Omental fat pad (tissue), 3 donors: ENCODE measurements at regions not wholly inside any gene's neighbourhood (a gene's known extent, or its start where the extent isn't known, plus 50 kb on each side); places are given as distances from the start of the nearest gene placed in this dataset.
A peak's percentile ranks its signal among the peaks of the same experiment; 100 is the strongest.

ENCODE experiments used
- ATAC-seq: fragments of 150-250 bp; one replicate; pipeline ENCODE4 v1.9.1; 2016; ENCODE audit warnings: mild to moderate bottlenecking, moderate library complexity; ENCODE audit not compliant: low FRiP score
- DNase-seq: peaks from one replicate; pipeline ENCODE4 v3.0.0-alpha.2; 2019; ENCODE audit warnings: low spot score
- TF ChIP-seq, protein P1 (sequence below), 3 donors: fragments of 450-650 bp; IDR thresholded peaks; one replicate each; pipeline ENCODE4 v1.5.1; 2016 to 2017; ENCODE audit warnings: antibody characterized with exemption in 3 of 3, mild to moderate bottlenecking in 3 of 3, moderate library complexity in 2 of 3

DNA sequence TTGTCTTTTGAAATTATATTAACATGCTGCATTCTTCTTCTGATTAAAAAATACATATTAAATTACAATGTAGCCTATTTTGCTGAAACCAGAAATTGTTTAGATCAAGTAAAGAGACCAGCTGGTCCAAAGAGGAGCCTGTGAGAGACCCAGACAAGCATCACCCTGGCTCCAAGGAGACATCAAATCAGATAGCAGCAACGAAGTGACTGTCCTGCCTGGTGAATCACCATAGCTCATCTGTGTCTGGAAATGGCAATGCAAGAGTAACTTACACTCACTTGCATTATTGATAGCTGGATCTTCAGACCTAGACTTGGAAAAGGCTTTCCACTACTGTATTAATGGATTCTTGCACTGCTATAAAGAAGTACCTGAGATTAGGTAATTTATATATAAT is 169.1 kb downstream of the KCTD12 start:
- no peak for DNase-seq
- TF ChIP-seq, protein P1, sequence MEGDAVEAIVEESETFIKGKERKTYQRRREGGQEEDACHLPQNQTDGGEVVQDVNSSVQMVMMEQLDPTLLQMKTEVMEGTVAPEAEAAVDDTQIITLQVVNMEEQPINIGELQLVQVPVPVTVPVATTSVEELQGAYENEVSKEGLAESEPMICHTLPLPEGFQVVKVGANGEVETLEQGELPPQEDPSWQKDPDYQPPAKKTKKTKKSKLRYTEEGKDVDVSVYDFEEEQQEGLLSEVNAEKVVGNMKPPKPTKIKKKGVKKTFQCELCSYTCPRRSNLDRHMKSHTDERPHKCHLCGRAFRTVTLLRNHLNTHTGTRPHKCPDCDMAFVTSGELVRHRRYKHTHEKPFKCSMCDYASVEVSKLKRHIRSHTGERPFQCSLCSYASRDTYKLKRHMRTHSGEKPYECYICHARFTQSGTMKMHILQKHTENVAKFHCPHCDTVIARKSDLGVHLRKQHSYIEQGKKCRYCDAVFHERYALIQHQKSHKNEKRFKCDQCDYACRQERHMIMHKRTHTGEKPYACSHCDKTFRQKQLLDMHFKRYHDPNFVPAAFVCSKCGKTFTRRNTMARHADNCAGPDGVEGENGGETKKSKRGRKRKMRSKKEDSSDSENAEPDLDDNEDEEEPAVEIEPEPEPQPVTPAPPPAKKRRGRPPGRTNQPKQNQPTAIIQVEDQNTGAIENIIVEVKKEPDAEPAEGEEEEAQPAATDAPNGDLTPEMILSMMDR (IDR thresholded peaks at IDR 0.05), result no peak
- ATAC-seq, result no peak

DNA sequence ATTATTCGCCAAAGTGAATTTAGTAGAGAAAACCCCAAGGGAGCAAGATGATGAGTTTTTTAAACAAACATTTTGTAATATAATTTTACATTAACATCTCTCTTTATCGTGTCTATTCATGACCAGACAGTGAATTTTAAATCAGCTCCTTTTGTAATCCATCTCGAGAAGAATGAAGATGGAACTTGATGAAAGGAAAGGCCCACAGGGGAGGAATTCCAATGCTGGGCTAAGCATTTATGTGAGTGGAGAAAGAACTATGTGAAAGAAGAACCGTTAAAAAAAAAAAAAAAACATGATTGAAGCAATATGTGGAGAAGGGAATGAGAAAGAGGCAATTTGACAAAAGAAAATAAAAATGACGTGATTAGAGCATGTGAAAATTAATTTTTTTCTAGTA is 170.6 kb downstream of the KCTD12 start:
- TF ChIP-seq, protein P1 (IDR thresholded peaks at IDR 0.05), result no peak
- DNase-seq (no peak), ATAC-seq (no peak)

DNA sequence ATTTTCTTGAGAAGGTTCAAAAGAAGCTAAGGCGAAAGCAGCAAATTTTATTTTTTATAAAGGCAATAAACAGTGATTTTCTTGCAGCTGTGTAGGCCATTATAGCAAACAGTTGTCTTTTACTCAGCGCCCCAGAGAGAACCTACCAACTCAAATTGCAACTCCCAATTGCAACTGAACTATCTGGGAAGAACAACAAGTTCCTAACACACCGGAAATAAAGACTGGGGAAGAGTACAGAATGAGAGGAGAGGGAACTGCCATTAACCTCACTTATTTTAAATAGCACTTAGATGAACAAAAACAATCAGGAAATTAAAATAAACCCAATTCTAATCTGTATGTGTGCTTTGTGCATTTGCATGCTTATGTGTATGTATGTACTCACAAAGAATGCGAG is 171.1 kb downstream of the KCTD12 start:
- DNase-seq (no peak), ATAC-seq (no peak)
- TF ChIP-seq, protein P1 (IDR thresholded peaks at IDR 0.05), result no peak

DNA sequence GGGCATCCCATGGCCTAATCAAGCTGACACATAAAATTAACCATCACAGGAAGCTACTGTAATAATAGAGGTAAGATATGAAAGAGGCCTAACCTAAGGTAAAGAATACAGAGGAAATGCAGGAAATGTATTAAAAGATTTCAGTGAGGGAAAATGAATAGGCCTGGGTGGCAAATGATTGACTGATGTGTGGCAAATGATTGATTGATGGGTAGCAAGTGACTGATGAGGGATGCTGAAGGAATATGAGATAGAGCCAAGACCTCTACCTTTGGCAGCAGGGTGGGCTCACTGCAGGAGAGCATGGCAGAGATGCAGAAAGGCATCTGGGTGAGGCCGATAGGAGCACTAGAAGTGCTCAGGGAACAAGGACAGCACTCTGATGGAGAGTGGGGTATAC is 172.9 kb downstream of the KCTD12 start:
- TF ChIP-seq, protein P1 (IDR thresholded peaks at IDR 0.05), result no peak
- ATAC-seq (no peak), DNase-seq (no peak)

DNA sequence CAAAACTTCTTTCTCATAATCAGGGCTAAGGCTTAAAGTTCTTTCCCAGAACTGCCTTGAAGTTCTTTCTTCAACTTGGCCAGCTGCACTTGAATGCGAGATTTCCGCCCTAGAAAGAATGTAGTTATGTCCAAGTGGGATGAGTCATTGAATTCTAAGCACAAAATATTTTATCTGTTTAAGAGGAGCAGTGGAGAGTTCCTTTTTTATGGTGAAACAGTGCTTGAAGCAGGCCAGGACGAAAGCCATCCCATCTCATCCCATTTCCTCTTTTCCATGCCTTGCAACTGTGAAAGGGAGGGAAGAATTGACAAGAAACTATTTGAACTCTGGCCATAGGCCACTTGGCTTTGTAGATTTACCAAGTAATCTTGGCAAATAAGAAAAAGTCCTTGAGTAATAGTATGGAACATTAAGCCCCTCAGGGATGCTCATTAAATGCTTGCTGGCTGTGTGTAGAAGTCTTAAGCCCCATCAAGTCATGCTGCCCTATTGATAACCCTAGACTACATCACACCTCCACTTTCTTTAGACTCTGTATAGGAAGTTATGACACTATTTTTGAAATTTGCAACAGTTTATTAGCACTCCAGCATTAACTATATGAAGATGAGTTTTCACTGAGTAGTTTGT is 174.5 kb downstream of the KCTD12 start:
- ATAC-seq, result peak; percentile 96
- TF ChIP-seq, protein P1 (IDR thresholded peaks at IDR 0.05), result no peak
- DNase-seq, result no peak

DNA sequence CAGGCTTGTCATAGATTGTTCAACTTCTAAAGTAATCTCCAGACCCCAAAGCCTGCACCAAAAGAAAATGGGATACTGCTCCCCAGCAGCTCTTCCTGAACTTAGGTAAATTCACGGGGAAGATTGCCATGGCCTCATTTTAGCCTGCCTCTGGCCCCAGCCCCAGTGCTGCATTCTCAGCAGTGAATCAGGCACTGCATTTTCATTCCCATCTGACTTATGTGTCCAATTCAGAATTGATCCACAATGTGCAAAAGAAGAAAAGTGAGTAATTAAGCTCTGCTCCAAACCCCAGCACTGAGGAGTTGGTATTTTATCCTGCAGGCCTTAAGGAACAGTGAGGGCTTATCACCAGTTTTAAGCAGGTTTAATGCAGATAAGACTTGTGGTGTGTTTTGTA is 176.4 kb downstream of the KCTD12 start:
- TF ChIP-seq, protein P1 (IDR thresholded peaks at IDR 0.05), result no peak
- ATAC-seq (no peak), DNase-seq (no peak)

DNA sequence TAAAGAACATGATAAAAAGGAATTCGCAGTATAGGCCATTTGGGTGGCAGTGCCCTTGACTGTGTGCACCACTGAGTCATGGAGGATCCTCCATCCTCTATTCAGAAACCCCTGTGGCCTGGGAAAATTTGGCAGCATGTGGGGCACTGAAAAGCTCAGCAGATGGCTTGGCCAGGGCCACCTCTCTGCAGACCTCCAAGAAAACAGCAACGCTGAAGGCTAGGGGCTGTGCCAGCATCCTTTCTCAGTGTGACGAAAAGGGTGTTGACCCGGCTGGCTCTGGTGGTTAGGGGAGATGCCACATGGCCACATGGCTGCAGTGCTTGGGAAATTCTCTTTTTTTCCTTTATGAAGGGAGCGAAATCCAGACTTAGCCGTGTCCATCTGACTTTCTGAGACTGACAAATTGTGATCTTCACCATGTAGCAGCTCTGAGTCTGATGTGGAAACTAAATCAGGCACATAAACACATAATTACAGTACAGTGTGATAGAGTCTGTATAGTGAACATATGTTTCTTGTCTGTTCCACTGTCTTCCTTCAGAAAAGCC is 178.0 kb downstream of the KCTD12 start:
- DNase-seq (no peak), ATAC-seq (no peak)
- TF ChIP-seq, protein P1 (IDR thresholded peaks at IDR 0.05), result no peak
